Prostate gland (tissue), 2 donors: ENCODE measurements at regions not wholly inside any gene's neighbourhood (a gene's known extent, or its start where the extent isn't known, plus 50 kb on each side); places are given as distances from the start of the nearest gene placed in this dataset.

Experiments used
- DNase-seq: peaks from one replicate; pipeline ENCODE4 v3.0.0-alpha.2; 2019; ENCODE audit warnings: low spot score
- H3K27ac ChIP-seq, 2 donors: fragments of 200-600 bp; sonication (generic); 2 replicates each; pipeline ENCODE4 v1.5.1; 2017 to 2019
- H3K27me3 ChIP-seq: fragments of 200-600 bp; sonication (generic); replicated peaks from 2 replicates; pipeline ENCODE4 v1.5.1; 2019; ENCODE audit not compliant: insufficient read depth
- H3K36me3 ChIP-seq, 2 donors: fragments of 200-600 bp; sonication (generic); 1 replicate in 1 of 2; 2 replicates in 1 of 2; pipeline versions ENCODE4 v1.5.1 to v1.8.1; 2017 to 2019
- H3K4me1 ChIP-seq: fragments of 200-600 bp; sonication (generic); replicated peaks from 2 replicates; pipeline ENCODE4 v1.5.1; 2019
- H3K4me3 ChIP-seq, 2 donors: fragments of 200-600 bp; sonication (generic); 2 replicates each; pipeline ENCODE4 v1.5.1; 2017 to 2019
- H3K9me3 ChIP-seq: fragments of 200-600 bp; sonication (generic); 2 replicates; pipeline ENCODE4 v1.5.1; 2017
- CTCF ChIP-seq, 4 experiments: fragments of 200-600 bp in 2 of 4; fragments of 450-650 bp in 2 of 4; sonication (generic) in 2 of 4; IDR thresholded peaks; 1 replicate in 3 of 4; 2 replicates in 1 of 4; pipeline ENCODE4 v1.5.1; 2016 to 2019; ENCODE audit warnings: antibody characterized with exemption in 4 of 4, mild to moderate bottlenecking in 2 of 4, moderate library complexity in 2 of 4
- POLR2A ChIP-seq: fragments of 450-650 bp; IDR thresholded peaks from one replicate; pipeline ENCODE4 v1.6.1; 2016; ENCODE audit warnings: antibody characterized with exemption, mild to moderate bottlenecking
- POLR2AphosphoS5 ChIP-seq: sonication (generic); formaldehyde crosslinking; IDR thresholded peaks from one replicate; pipeline ENCODE4 v1.6.1; 2017; ENCODE audit warnings: antibody characterized with exemption
- WGBS: methylation state at CpG from one replicate; pipeline ENCODE4 v1.1.5; 2018; 5-methylcytosine and 5-hydroxymethylcytosine counted together
- intact Hi-C: fragments of 100-400 bp; cut with DNase I; formaldehyde crosslinking; loops from one replicate; pipeline ENCODE4 v1.14.2; 2022

GRCh38 chr10:108097258-108097657 lies 932.8 kb upstream of the SORCS1 start:
- intact Hi-C loops: no loop called here
- Histone ChIP-seq H3K4me1 (no peaks in the 10 kb centered on the region), H3K27me3 (no peaks in the 10 kb centered on the region), H3K4me3 (no peak overlapping the region), H3K9me3 (no peaks in the 10 kb centered on the region), H3K36me3 (no peaks in the 10 kb centered on the region), H3K27ac (no peak overlapping the region)
- 96% methylated on average over 2 of the region's 4 CpGs for WGBS
- TF ChIP-seq CTCF (IDR thresholded peaks at IDR 0.05) (no peak), POLR2AphosphoS5 (no peak), POLR2A (no peak)
- DNase-seq: no peak

GRCh38 chr10:108095932-108096925 lies 931.7 kb upstream of the SORCS1 start:
- no peak overlapping the region for H3K4me3 ChIP-seq
- no peak for TF ChIP-seq POLR2AphosphoS5
- no peak for TF ChIP-seq POLR2A
- TF ChIP-seq CTCF (IDR thresholded peaks at IDR 0.05): no peak
- no peaks in the 10 kb centered on the region for H3K36me3 ChIP-seq
- no peak for DNase-seq
- 87% methylated on average over 7 of the region's 7 CpGs for WGBS
- H3K4me1 ChIP-seq: no peaks in the 10 kb centered on the region
- intact Hi-C loops: no loop called here
- no peaks in the 10 kb centered on the region for H3K9me3 ChIP-seq
- no peak overlapping the region for H3K27ac ChIP-seq
- H3K27me3 ChIP-seq: no peaks in the 10 kb centered on the region

- H3K9me3 ChIP-seq: no peaks in the 10 kb centered on the region
- no peaks in the 10 kb centered on the region for H3K4me1 ChIP-seq
- no peaks in the 10 kb centered on the region for H3K36me3 ChIP-seq
- DNase-seq: no peak
- no peak overlapping the region for H3K27ac ChIP-seq
- 89% methylated on average over 3 of the region's 3 CpGs for WGBS
- no peak overlapping the region for H3K4me3 ChIP-seq
- no peak for TF ChIP-seq POLR2A
- no peak for TF ChIP-seq CTCF (IDR thresholded peaks at IDR 0.05)
- TF ChIP-seq POLR2AphosphoS5: no peak
- intact Hi-C loops: no loop called here
- no peaks in the 10 kb centered on the region for H3K27me3 ChIP-seq
These were observed 926.1 kb upstream of the SORCS1 start for GRCh38 chr10:108090476-108091215.

GRCh38 chr10:108086502-108086901 lies 922.0 kb upstream of the SORCS1 start:
- DNase-seq: no peak
- no peaks in the 10 kb centered on the region for H3K36me3 ChIP-seq
- 93% methylated on average over 1 of the region's 1 CpG for WGBS
- no peaks in the 10 kb centered on the region for H3K9me3 ChIP-seq
- no peak for TF ChIP-seq POLR2AphosphoS5
- no peak for TF ChIP-seq CTCF (IDR thresholded peaks at IDR 0.05)
- no peak for TF ChIP-seq POLR2A
- no peak overlapping the region for H3K27ac ChIP-seq
- intact Hi-C loops: no loop called here
- no peak overlapping the region for H3K4me3 ChIP-seq
- no peaks in the 10 kb centered on the region for H3K4me1 ChIP-seq
- no peaks in the 10 kb centered on the region for H3K27me3 ChIP-seq
